GM21360 (cell line): ENCODE measurements at regions not wholly inside any gene's neighbourhood (a gene's known extent, or its start where the extent isn't known, plus 50 kb on each side); places are given as distances from the start of the nearest gene placed in this dataset.
"Not testable (repeated sequence)": the region's sequence is repeated elsewhere in the genome, so short reads cannot be mapped to it uniquely, and the experiment has no call there.

Source experiments
- ATAC-seq: cut with Tn5 transposase; IDR thresholded peaks from one replicate; pipeline ENCODE4 v1.9.1; 2021; ENCODE audit warnings: mild to moderate bottlenecking, moderate library complexity; ENCODE audit not compliant: unreplicated experiment

- ATAC-seq = no peak
Observed at GRCh38 chr4:29289118-29289517, 1431.1 kb upstream of the PCDH7 start.

GRCh38 chr4:29295280-29295679, 1424.9 kb upstream of the PCDH7 start:
- ATAC-seq = no peak

- no peak for ATAC-seq
Observed at GRCh38 chr4:29304595-29304994, 1415.6 kb upstream of the PCDH7 start.

GRCh38 chr4:29307256-29307655, 1412.9 kb upstream of the PCDH7 start:
- ATAC-seq = no peak

- no peak for ATAC-seq
Observed at GRCh38 chr4:29307755-29308154, 1412.4 kb upstream of the PCDH7 start.

- ATAC-seq = no peak
Observed at GRCh38 chr4:29309050-29309449, 1411.1 kb upstream of the PCDH7 start.

- no peak for ATAC-seq
Observed at GRCh38 chr4:29310252-29310651, 1409.9 kb upstream of the PCDH7 start.

- no peak for ATAC-seq
Observed at GRCh38 chr4:29311247-29311646, 1408.9 kb upstream of the PCDH7 start.

- no peak for ATAC-seq
Observed at GRCh38 chr4:29319663-29320340, 1400.4 kb upstream of the PCDH7 start.

- no peak for ATAC-seq
Observed at GRCh38 chr4:29320947-29321620, 1399.1 kb upstream of the PCDH7 start.

- ATAC-seq = no peak
Observed at GRCh38 chr4:29326004-29326403, 1394.2 kb upstream of the PCDH7 start.

- no peak for ATAC-seq
Observed at GRCh38 chr4:29326816-29327215, 1393.4 kb upstream of the PCDH7 start.

- no peak for ATAC-seq
Observed at GRCh38 chr4:29336861-29337260, 1383.3 kb upstream of the PCDH7 start.

- ATAC-seq = no peak
Observed at GRCh38 chr4:29372971-29373370, 1347.2 kb upstream of the PCDH7 start.

- no peak for ATAC-seq
Observed at GRCh38 chr4:29375716-29376115, 1344.5 kb upstream of the PCDH7 start.

GRCh38 chr4:29378237-29378636, 1341.9 kb upstream of the PCDH7 start:
- ATAC-seq = not testable (repeated sequence)

GRCh38 chr4:29390921-29391320, 1329.2 kb upstream of the PCDH7 start:
- no peak for ATAC-seq

- no peak for ATAC-seq
Observed at GRCh38 chr4:29405116-29405515, 1315.1 kb upstream of the PCDH7 start.

GRCh38 chr4:29415771-29416170, 1304.4 kb upstream of the PCDH7 start:
- no peak for ATAC-seq

GRCh38 chr4:29423836-29424721, 1296.1 kb upstream of the PCDH7 start:
- ATAC-seq = no peak

- no peak for ATAC-seq
Observed at GRCh38 chr4:29453303-29453820, 1266.8 kb upstream of the PCDH7 start.
